B cell (primary cell): ENCODE measurements at regions not wholly inside any gene's neighbourhood (a gene's known extent, or its start where the extent isn't known, plus 50 kb on each side); places are given as distances from the start of the nearest gene placed in this dataset.

Experiments
- ATAC-seq: fragments of 200-7000 bp; cut with Tn5 transposase; one replicate; pipeline ENCODE4 v1.10.0; 2021; ENCODE audit warnings: low read depth, mild to moderate bottlenecking, moderate number of reproducible peaks, moderate library complexity
- CTCF ChIA-PET: fragments of 350-600 bp; sonication (Branson Sonifier 250); formaldehyde crosslinking; loops from one replicate; lab custom pipeline; 2021; ENCODE audit warnings: antibody characterized with exemption, inconsistent platforms; lab: Charles Lee
- POLR2A ChIA-PET: fragments of 350-600 bp; sonication (Branson Sonifier 250); formaldehyde crosslinking; loops from one replicate; lab custom pipeline; 2021; ENCODE audit warnings: antibody characterized with exemption; lab: Charles Lee
- DNase-seq: peaks from one replicate; pipeline ENCODE4 v3.0.0; 2013
- H2AFZ ChIP-seq: 2 replicates; pipeline ENCODE4 v1.6.1; 2012; ENCODE audit warnings: mild to moderate bottlenecking, low read depth, low read length; ENCODE audit not compliant: insufficient read depth, poor library complexity, severe bottlenecking
- H3K27ac ChIP-seq, 2 donors: 1 replicate in 1 of 2; 2 replicates in 1 of 2; pipeline ENCODE4 v1.5.1; 2012 to 2013; ENCODE audit warnings: low read length in 2 of 2, mild to moderate bottlenecking in 2 of 2, moderate library complexity in 1 of 2
- H3K27me3 ChIP-seq, 4 experiments: fragments of 200-600 bp in 1 of 4; sonication (generic) in 1 of 4; replicated peaks in 1 of 4; 1 replicate in 2 of 4; 2 replicates in 2 of 4; pipeline versions ENCODE4 v1.6.1 to v1.7.0; 2013 to 2016; ENCODE audit warnings: low read length in 3 of 4, mild to moderate bottlenecking in 2 of 4, mixed read lengths in 1 of 4, moderate library complexity in 1 of 4; ENCODE audit not compliant: insufficient read depth in 4 of 4, control insufficient read depth in 3 of 4; ENCODE audit errors: control extremely low read depth in 1 of 4
- H3K36me3 ChIP-seq, 2 experiments: replicated peaks in 1 of 2; 1 replicate in 1 of 2; 2 replicates in 1 of 2; pipeline versions ENCODE4 v1.6.1 to v1.7.1; 2013; ENCODE audit warnings: low read length in 1 of 2; ENCODE audit not compliant: insufficient read depth in 2 of 2, control insufficient read depth in 1 of 2; ENCODE audit errors: control extremely low read depth in 1 of 2, extremely low read depth in 1 of 2
- H3K4me1 ChIP-seq, 2 donors: fragments of 200-600 bp in 1 of 2; sonication (generic) in 1 of 2; 1 replicate in 1 of 2; 2 replicates in 1 of 2; pipeline versions ENCODE4 v1.5.1 to v1.6.1; 2013 to 2017; ENCODE audit warnings: low read length in 2 of 2; ENCODE audit not compliant: control insufficient read depth in 2 of 2, insufficient read depth in 2 of 2
- H3K4me2 ChIP-seq: replicated peaks from 2 replicates; pipeline ENCODE3; 2012; ENCODE audit warnings: mild to moderate bottlenecking, low read depth, low read length; ENCODE audit not compliant: poor library complexity, severe bottlenecking
- H3K4me3 ChIP-seq, 5 experiments: fragments of 200-600 bp in 1 of 5; sonication (generic) in 1 of 5; 1 replicate in 3 of 5; 2 replicates in 2 of 5; pipeline versions ENCODE4 v1.5.1 to v1.7.0; 2011 to 2016; ENCODE audit warnings: low read length in 4 of 5, mild to moderate bottlenecking in 4 of 5, low read depth in 2 of 5, control low read depth in 1 of 5, moderate library complexity in 1 of 5; ENCODE audit not compliant: insufficient read depth in 1 of 5; ENCODE audit errors: control extremely low read depth in 1 of 5, extremely low read depth in 1 of 5
- H3K79me2 ChIP-seq: fragments of 200-600 bp; sonication (generic); one replicate; pipeline ENCODE4 v1.6.0; 2016; ENCODE audit warnings: low read length; ENCODE audit not compliant: control insufficient read depth, insufficient read depth
- H3K9ac ChIP-seq: fragments of 200-600 bp; sonication (generic); 2 replicates; pipeline ENCODE4 v1.6.1; 2017; ENCODE audit warnings: mild to moderate bottlenecking, low read length, moderate library complexity
- H3K9me3 ChIP-seq, 3 donors: one replicate each; pipeline versions ENCODE4 v1.6.1 to v1.7.1; 2013; ENCODE audit warnings: low read length in 2 of 3; ENCODE audit not compliant: control insufficient read depth in 2 of 3, insufficient read depth in 1 of 3; ENCODE audit errors: control extremely low read depth in 1 of 3
- H4K20me1 ChIP-seq: 2 replicates; pipeline ENCODE4 v1.6.0; 2012; ENCODE audit warnings: mild to moderate bottlenecking, low read length; ENCODE audit not compliant: insufficient read depth, control insufficient read depth, poor library complexity, severe bottlenecking
- H3K27ac Mint-ChIP-seq: one replicate; pipeline ENCODE4 v1.8.0; 2021; ENCODE audit warnings: mixed read lengths
- H3K27me3 Mint-ChIP-seq: one replicate; pipeline ENCODE4 v1.8.0; 2021; ENCODE audit warnings: mixed read lengths
- H3K4me1 Mint-ChIP-seq: one replicate; pipeline ENCODE4 v1.8.0; 2021; ENCODE audit warnings: mixed read lengths
- H3K4me3 Mint-ChIP-seq: one replicate; pipeline ENCODE4 v1.8.0; 2021; ENCODE audit warnings: mixed read lengths
- H3K9me3 Mint-ChIP-seq: one replicate; pipeline ENCODE4 v1.8.0; 2022; ENCODE audit warnings: mixed read lengths; ENCODE audit not compliant: insufficient read depth
- EZH2 ChIP-seq: IDR thresholded peaks from 2 replicates; pipeline ENCODE4 v1.6.1; 2012; ENCODE audit warnings: borderline replicate concordance, low read depth, mild to moderate bottlenecking, moderate library complexity, low read length; ENCODE audit not compliant: insufficient read depth, poor library complexity, severe bottlenecking
- WGBS: methylation state at CpG from one replicate; pipeline ENCODE4 v1.1.5; 2013; ENCODE audit warnings: missing lambda C conversion rate; ENCODE audit not compliant: insufficient coverage; 5-methylcytosine and 5-hydroxymethylcytosine counted together
- intact Hi-C: fragments of 100-400 bp; cut with micrococcal nuclease; formaldehyde crosslinking; loops from one replicate; pipeline ENCODE4 v1.10.0; 2022
- TF ChIP-seq, protein P1 (sequence below): fragments of 200-600 bp; IDR thresholded peaks from one replicate; pipeline ENCODE4 v1.8.0; 2022; ENCODE audit warnings: antibody characterized with exemption, mild to moderate bottlenecking

DNA sequence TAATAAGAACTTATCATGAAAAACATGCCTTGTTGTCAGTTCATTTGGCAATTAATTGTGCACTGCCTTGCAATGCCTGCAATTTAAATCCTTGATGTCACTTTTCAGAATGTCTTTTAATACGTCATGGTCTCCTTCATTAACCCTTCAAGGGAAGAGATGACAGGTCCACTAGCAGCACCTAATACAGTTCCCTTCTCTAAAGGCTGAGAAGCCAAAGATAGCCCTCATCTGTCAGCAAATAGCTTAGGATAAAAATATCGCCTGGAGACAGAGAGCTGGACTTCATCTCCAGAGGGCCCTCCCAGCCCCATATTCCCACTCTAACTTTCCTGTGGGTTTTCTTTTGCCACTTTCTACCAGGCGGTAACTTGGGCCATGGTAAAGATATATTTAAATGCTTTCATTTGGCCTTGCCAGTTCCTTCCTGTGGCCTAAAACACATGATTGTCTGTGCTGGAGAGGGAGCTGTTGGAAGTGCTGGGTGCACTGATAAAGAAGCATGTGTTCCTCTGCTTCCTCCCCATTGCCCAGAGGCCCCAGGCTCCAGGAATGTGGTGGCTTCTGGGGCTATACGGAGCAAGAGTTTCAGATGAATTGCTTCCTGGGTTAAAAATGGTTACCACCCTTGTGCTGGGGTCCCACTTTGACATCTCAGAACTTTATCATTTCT is 76.3 kb upstream of the UMPS start:
- no peaks in the 10 kb centered on the region for H3K9me3 Mint-ChIP-seq
- no peak for TF ChIP-seq EZH2
- TF ChIP-seq, protein P1, sequence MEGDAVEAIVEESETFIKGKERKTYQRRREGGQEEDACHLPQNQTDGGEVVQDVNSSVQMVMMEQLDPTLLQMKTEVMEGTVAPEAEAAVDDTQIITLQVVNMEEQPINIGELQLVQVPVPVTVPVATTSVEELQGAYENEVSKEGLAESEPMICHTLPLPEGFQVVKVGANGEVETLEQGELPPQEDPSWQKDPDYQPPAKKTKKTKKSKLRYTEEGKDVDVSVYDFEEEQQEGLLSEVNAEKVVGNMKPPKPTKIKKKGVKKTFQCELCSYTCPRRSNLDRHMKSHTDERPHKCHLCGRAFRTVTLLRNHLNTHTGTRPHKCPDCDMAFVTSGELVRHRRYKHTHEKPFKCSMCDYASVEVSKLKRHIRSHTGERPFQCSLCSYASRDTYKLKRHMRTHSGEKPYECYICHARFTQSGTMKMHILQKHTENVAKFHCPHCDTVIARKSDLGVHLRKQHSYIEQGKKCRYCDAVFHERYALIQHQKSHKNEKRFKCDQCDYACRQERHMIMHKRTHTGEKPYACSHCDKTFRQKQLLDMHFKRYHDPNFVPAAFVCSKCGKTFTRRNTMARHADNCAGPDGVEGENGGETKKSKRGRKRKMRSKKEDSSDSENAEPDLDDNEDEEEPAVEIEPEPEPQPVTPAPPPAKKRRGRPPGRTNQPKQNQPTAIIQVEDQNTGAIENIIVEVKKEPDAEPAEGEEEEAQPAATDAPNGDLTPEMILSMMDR = no peak
- 70% methylated on average over 2 of the region's 4 CpGs for WGBS

DNA sequence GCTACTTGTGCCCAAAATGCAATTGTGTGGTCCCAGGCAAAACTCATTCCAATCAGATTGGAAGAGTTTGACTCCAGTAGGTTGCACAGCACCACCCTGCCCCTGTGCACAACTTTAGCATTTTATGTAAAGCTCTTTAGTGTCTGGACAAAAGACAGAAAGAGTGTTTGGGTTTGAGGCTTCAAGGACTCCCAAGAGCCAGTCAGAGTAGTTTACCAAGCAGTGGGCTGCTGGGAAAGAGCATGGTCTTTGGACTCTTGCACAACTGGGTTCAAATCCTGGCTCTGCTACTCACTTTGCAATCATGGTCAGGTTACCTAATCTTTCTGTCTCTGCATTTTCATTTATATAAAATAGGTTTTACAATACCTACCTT is 75.8 kb upstream of the UMPS start:
- TF ChIP-seq, protein P1 = no peak
- TF ChIP-seq EZH2 = no peak
- Histone ChIP-seq H3K4me1 (peaks cover 19 to 20% of the 10 kb centered on the region in 2 donors), H3K4me3 (no peak overlapping the region), H3K27me3 (no peaks in the 10 kb centered on the region), H2AFZ (no peak overlapping the region), H3K9ac (no peak overlapping the region), H3K79me2 (no peaks in the 10 kb centered on the region), H3K36me3 (no peaks in the 10 kb centered on the region), H3K27ac (no peak overlapping the region), H3K9me3 (no peaks in the 10 kb centered on the region), H4K20me1 (no peaks in the 10 kb centered on the region), H3K4me2 (no peak overlapping the region)
- DNase-seq (no peak), ATAC-seq (no peak)
- CTCF ChIA-PET = no interaction called here
- peaks cover 15% of the 10 kb centered on the region for H3K4me1 Mint-ChIP-seq
- POLR2A ChIA-PET = no interaction called here
- H3K27me3 Mint-ChIP-seq = peaks cover 12% of the 10 kb centered on the region
- H3K9me3 Mint-ChIP-seq = no peaks in the 10 kb centered on the region
- no peak overlapping the region for H3K4me3 Mint-ChIP-seq
- intact Hi-C loops = no loop called here
- H3K27ac Mint-ChIP-seq = no peak overlapping the region

More for the DNA sequence above, 76.3 kb upstream of the UMPS start:
- Histone ChIP-seq H3K79me2 (no peaks in the 10 kb centered on the region), H3K9ac (no peak overlapping the region), H3K4me1 (peaks cover 19 to 20% of the 10 kb centered on the region in 2 donors), H3K27me3 (no peaks in the 10 kb centered on the region), H2AFZ (no peak overlapping the region), H3K4me3 (no peak overlapping the region), H3K4me2 (no peak overlapping the region), H3K27ac (no peak overlapping the region), H3K9me3 (no peaks in the 10 kb centered on the region), H3K36me3 (no peaks in the 10 kb centered on the region), H4K20me1 (no peaks in the 10 kb centered on the region)
- CTCF ChIA-PET = no interaction called here
- H3K4me1 Mint-ChIP-seq = peaks cover 15% of the 10 kb centered on the region
- DNase-seq (no peak), ATAC-seq (no peak)
- intact Hi-C loops = no loop called here
- H3K27ac Mint-ChIP-seq = no peak overlapping the region
- H3K4me3 Mint-ChIP-seq = no peak overlapping the region
- POLR2A ChIA-PET = no interaction called here
- H3K27me3 Mint-ChIP-seq = peaks cover 12% of the 10 kb centered on the region
